Fibroblast of skin of left quadriceps (primary cell): ENCODE measurements at regions not wholly inside any gene's neighbourhood (a gene's known extent, or its start where the extent isn't known, plus 50 kb on each side); places are given as distances from the start of the nearest gene placed in this dataset.

ENCODE experiments used
- DNase-seq, 2 experiments: peaks; one replicate each; pipeline ENCODE4 v3.0.0-alpha.2; 2013; ENCODE audit warnings: low read depth in 2 of 2

DNA sequence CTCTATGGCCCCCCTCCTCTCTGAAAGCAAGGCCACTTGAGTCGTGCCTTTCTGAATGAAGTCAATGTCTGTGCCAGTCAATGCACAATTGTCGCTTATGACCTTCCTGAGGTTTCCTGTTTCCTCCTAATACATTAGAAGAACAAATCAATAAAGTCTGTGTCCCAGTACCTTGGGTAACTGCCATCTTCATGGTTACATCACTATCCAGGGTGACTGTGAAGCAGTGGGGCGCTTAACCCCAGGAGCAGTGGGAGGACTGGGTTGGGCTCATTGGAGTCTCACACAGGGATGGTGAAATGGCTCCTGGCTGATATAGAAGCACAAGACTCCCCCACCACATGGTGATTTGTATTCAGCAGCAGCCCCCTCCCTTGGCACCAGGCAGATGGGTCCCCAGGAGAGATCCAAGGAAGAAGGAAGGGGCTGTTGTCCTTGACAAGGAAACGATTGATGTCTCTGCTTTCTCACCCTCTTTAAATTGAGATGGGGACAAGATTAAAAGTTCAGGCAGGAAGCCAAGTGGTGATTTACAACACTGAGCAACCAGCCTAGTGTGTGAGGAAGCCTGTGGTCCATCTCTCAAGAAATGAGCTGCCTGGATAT lies 261.9 kb upstream of the ZNF462 start:
- DNase-seq = no peak

DNA sequence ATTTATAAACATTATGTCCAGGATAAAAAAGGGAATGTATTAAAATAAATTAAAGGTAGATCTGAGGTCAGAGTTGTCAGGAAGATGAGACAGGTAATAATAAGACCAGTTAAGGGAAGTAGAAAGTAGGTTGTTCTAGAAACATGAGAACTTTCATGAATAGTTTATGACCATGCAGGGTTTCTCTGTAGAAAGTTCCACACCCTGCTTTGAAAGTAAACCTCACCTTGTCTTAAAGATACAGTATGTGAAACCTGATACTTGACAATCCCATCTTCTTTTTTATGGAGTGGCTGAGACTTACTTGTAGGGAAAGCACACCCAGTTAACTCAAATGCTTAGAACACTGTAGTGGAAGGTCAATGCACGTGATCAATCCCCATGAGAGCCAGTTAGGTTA lies 260.6 kb upstream of the ZNF462 start:
- no peak for DNase-seq

DNA sequence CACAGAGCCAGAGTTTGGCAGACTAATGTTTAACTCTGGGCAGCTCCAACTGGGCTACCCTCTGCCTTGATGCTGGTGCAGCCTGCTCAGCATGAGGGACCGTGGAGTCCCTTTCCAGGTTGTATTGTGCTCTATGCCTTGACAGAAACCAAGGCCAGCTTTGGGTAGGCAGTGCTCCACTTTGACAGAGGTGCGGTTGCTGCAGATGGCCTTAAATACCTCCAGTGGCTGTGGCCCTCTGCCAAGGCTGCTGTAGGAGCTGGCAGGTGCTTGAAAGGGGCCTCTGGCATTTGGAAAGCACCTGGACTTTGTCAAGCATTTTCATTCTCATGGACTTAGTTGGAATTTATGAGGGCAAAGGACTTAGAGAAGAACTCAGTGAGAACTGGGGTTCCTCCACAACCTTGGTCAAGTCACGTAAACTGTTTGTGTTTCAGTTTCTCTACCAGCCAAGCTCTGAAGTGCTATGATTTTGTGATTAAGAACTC lies 249.7 kb upstream of the ZNF462 start:
- no peak for DNase-seq

DNA sequence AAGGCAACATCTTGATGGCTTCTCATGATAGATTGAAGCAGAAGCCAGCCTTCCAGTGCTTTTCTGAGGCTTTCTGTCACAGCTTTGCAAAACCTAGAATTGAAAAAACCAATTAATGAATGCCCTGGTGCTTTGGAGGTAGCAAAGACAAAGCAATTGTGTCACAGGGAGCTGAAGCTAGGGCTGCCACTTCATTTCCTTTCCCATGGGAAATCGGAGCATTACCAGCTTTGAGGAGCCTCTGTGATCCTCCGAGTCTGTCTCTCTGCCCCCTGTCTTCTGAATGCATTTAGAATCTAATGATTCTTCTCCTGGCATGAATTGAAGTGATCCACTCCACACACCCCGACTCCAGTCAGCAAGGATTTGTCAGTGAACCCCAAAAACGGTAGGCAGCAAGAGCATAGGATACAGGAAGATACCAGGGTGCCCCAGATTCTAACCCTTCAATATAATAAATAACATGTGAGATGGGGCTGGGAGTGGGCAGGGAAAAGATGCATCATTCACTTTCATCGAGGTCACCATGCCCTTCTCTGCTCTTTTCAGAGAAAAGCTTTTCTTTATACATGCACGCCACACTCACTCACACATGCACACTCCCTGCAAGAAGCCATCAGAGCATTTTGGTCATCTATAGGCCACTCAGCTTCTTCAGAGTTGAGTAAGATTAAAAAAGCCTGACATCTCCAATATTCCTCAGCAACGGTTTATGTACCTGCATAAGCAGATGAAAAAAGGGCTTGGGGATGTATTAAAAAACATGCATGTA lies 247.7 kb upstream of the ZNF462 start:
- no peak for DNase-seq

DNA sequence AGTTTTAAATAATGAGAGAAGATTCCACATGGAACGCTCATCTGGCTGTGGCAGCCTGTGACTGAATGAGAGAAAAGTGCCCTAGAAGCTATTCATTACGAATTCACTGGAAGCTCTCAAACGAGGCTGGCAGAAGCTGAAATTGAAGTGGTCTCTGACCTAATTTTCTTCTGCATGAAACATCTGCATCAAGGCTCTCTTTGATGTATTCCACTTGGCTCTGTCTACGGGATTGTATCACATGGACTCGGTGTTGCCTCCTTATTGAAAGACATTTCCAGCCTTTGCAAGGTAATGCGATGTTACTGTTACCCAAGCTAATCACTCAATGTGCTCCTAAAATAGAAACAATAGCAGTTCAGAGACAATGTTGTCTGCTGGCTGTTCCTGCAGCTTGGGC lies 246.9 kb upstream of the ZNF462 start:
- no peak for DNase-seq

DNA sequence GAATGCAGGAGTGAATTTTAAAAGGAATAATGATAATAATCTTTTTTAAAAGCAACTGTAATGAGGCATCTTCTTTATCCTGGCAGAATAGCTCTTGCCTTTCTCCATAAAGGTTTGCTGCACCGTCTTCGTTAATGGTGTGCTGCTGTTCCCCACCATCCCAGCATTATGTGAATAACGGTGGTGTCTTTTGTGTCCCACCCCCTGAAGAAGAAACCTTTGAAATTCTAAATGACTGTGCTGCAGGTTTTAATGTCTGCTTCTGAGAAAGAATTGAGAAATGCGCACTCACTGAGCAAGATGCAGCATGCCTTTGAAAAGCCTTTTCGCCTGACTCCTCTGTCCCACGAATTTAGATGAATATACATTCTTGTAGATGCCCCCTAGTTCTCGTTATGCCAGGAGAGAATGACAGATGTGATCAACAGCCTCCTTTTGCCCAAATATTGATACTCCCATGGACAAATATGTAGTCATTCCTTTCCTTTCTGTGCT lies 246.1 kb upstream of the ZNF462 start:
- DNase-seq = no peak

DNA sequence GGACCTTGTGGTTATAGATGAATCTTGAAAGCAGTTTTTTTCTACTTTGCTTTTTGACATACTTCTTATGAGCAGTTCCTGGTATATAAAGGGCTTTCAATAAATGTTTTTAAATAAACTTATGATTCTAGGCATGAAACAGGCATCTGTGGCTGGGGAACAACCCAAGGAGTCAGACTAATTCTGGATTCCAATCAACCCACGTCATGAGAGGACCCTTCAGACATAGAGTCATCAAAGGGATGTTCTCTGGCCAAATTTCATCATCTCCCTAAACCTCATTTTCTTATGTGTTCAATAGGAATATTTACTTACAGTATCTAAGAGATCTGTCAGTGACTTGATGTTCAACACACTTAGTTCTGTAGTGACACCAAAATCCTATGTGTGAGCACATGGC lies 243.8 kb upstream of the ZNF462 start:
- DNase-seq = peak; percentile 72 to 75

DNA sequence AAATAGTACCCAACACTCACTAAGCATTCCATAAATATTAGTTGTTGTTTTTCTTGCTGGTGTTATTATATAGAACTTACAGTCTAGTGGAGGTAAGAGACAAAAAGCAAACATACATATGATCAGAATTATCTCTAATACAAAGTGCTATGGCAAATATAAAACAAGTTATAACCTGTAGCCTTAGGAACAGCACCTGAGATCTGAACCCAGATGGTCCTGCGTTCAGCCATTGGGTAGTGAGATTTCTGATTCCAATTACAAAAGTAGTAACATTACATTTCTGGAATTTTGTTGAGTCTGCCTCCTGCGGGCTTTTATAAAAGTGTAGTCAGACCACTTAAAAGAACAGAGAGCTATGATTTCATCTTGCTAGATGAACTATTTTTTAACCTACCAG lies 242.9 kb upstream of the ZNF462 start:
- DNase-seq = no peak

DNA sequence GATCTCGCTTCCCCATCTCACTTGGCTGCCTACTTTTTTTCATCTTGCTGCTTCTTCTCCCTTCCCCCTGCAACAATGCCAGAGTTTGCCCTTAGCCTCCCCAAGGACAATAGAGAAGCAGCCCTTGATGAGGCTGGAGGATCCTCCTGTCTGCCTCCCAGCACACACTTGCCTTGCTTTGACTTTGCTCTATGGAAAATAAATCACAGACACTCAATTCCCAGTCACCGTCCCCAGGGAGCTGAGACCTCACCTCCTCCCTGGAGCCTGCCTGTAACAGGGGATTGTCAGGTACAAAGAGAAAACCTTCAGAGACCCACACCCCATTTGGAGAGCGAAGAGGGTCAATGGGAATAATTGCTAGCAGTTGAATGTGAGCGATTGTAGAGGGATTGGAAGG lies 242.1 kb upstream of the ZNF462 start:
- no peak for DNase-seq

DNA sequence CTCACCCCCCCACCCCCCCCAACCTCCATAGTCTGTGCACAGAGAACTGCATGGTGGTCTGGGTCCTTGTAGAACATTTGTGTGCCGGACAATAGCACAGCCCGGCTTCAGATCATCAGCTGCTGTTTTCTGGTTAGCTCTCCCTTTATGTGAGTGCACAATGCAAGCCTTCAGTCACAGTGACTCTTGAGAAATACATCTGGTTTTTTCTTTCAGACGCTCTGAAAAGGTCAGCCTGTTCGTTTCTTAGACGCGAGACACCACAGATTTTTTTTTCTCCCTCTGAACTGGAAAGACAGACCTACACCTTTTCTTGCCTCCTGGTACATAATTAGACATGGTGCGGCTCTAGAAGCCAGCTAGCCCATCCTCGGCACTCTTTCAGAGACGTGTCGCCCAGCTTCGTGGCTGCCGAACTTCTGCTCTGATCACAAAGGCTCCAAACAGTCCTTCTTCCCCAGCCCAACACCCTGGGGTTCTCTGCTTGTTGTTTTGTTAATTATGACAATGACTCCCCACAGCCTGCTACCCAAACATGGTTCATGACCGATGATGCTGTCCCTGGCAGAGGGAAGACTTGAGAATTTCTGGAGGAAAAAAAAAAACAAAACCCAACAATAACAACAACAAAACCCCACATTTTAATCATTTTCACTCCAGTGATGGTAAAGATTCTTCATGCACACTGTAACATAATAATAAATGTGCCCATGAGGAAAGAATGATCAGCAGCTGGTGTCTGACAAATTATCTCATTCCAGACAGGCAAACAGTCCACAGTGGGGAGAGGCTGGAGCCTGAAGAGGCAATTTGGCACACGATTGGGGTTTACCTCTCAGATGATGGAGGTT lies 241.4 kb upstream of the ZNF462 start:
- no peak for DNase-seq

DNA sequence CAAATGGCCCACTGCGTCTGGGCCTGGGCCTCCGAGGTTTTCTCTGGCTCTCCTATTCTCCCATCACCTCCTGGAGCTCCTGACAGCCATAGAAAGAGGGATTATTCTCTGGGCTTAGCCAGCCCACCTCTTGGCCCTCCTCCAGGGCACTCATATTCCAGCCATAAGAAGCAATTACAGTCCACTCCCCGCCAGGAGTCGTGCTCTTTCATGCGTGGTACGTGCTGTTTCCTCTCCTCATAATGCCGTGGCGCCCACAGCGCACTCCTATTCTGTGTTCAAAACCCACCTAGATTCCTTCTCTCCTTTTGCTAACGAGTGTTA lies 240.8 kb upstream of the ZNF462 start:
- no peak for DNase-seq

DNA sequence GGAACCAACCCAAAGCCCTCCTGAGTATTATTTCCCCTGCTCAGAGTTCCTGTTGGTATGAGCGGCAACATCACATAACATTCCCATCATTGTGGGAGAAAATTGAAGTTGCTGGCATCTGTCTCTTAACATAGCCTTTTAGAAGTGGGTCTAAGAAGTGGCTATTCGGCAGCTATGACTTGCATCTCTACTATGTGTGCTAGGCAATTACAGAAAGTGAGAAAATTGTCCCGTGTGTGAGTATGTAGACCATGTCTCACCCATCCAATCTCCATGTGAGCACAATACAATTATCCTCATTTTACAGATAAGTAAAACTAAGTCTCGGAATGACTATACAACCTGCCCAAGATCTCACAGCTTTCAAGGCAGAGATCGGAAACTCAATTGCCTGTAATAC lies 239.4 kb upstream of the ZNF462 start:
- DNase-seq = no peak

DNA sequence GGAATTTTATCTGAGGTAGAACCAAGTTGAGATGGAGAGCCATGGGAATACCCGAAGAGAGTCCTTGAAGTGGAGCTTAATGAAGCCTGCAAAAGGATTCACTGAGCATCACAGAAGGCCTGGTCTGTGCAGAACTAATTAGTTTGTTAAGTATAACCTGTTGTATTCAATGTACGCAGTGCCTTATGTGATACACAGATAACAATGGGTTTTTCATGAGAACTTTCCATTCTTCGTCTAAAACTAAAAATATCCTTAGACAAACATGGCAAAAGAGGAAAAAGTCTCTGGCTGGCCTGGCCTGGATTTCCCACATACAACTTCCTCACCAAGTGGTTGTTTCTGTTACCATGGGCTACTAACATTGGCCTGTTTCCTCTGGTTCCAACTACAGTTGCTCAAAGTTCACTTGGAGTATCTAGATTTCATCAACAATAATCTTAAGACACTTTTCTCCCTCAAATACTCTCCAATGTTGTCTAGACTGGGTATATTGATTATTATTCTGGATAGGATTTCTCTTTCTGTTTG lies 237.6 kb upstream of the ZNF462 start:
- no peak for DNase-seq

DNA sequence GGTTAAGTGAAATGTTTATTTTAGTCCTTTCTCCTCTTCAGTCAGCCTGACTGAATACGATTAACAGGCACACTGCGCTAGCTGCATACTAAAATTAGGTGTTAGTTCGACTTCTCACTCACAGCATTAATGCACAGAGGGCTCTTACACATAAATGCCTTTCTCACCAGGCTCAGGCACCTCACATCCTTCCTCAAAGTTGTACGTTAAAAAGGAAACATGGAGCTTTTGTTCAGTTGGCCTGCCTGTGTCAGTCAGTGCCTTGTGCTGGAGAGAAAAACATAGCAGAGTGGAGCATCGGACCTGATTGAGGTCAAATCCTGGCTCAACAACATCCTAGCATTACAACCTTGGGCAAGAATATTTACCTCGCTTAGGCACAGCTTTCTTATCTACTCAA lies 236.0 kb upstream of the ZNF462 start:
- no peak for DNase-seq

DNA sequence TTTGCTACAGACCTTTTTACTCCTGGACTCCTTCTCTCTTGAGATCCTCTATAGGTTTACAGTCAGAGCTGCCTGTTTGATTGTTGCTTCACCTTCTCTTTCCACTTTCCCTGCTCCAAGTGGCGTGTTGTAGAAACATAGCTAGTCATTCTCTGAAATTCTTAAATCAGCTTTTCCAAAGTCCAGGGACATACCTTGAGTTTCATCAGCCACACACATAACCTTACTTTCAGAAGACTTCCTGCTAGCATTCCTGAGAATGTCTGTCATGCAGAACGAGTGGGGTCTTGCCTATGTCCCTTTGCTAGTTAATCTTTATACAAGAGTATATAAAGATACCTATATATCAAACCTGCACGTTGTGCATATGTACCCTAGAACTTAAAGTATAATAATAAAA lies 230.3 kb upstream of the ZNF462 start:
- no peak for DNase-seq

DNA sequence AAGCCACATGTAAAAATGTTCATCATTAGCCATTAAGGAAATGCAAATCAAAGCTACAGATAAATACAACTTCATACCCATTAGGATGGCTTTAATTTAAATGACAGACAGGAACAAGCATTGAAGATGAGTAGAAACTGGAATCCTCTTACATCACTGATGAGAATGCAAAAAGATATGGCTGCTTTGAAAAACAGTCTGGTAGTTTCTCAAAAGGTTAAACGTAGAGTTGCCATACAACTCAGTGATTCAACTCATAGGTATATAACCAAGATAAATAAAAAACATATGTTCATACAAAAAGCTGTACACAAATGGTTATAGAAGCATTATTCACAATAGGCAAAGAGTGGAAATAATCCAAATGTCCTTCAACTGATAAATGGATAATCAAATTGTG lies 228.8 kb upstream of the ZNF462 start:
- DNase-seq = no peak

DNA sequence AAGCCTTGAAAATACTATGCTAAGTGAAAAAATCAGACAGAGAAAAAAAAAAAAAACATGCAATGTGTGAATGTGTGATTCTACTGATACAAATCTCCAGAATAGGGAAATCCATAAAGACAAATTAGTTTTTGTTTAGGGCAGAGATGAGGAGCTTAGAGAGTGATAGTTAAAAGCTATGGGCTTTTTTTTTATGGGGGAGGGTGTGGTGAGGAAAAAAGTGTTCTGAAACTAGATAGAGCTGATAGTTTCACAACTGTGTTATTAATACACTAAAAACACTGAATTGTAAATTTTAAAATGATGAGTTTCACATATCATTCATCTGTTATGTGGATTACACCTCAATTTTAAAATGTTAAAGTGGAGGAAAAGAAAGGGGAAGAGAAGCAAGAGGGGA lies 228.3 kb upstream of the ZNF462 start:
- DNase-seq = no peak

DNA sequence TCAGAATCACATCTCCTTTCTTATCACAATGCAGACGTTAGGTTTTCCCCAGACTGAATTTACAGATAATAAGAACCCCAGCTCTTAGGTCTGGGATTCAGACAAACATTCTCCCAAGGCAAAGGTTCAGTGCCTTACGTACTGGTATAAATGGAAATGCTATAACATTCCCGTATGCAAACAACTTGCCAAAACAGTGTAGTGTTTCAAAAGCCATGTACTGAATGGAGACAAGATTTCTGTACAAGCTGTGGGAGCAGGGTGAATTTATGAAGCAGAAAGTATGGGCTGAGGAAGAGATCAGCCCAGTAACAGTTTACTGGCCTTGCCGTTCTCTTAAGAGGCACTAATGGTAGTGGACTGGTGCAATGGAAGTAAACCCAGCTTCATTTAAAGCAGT lies 225.5 kb upstream of the ZNF462 start:
- no peak for DNase-seq

DNA sequence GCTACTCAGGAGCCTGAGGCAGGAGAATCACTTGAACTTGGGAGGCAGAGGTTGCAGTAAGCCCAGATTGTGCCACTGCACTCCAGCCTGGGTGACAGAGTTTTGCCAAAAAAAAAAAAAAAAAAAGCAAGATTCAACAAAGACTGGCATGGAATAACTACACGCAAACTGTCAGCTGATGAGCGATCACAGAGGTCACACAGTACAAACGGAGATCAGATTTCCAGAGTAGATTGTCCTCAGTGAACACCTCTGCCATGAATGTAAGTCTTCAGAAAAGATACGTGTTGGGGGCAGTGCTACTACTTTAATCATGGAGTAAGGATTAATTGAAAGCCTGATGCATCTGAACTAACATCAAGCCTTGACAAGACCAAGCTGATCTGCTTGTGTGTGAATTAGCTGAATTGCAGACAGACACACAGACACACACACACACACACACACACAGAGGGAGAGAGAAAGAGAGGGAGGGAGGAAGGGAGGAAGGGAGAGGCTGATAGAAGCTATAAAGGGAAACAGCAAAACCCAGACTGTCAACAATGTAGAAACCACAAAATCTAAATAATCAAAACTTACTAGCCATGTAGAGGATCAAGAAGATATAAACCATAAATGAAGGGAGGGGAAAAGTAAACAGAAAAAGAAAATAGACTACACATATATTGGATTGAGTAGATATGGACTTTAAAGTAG lies 222.9 kb upstream of the ZNF462 start:
- DNase-seq = no peak

DNA sequence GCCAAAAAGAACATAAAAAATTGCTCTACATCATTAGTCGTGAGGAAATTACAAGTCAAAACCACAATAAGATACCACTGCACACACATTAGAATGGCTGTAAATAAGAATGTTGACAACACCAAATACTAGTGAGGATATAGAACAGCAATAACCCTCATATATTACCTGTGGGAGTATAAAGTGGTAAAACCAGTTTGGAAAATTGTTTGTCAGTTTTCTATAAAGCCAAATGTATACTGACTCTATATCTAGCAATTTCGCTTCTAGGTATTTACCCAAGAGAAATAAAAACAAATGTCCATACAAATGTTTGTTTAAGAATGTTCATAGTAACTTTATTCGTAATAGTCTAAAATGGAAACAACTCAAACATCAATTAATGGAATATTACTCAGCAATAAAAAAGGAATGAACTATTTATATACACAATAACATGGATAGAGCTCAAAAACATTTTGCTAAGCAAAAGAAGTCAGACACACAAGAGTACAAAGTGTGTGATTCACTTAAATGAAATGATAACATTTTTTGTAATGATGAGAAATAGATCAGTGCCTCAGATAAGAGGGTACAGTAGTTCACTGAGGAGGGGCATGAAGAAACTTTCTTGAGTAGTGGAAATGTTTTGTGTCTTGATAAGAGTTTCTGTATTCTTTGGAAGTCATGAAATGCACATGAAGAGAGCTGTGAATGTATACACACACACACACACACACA lies 219.6 kb upstream of the ZNF462 start:
- no peak for DNase-seq

DNA sequence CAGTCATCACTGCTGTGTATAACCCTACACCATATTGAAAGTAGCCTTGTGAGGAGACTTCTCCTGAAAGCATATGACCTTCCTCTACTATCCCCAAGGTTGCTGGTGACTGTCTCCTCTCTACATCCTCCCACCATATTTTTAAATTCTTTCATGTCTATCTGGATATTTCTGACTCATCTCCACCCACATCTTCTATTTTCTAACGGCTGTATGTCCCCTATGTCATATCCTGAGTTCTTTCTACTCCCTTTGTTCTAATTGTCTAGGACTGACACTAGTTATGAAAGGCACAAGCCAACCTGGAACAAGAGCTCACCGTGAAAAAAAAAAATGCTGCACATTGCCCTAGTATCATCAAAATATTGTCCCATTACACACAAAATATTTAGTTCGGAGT lies 218.3 kb upstream of the ZNF462 start:
- no peak for DNase-seq
